ENCODE measurements at regions not wholly inside any gene's neighbourhood (a gene's known extent, or its start where the extent isn't known, plus 50 kb on each side); places are given as distances from the start of the nearest gene placed in this dataset.

GRCh38 chr13:60318186-60318585 is 78.8 kb upstream of the TDRD3 start:
- CTCF ChIA-PET, result interaction anchor here (0.7 kb wide), 1 partner anchor 429 kb away, joined by 4 read pairs; no protein-coding TSS in a partner anchor
- Histone ChIP-seq H3K4me3 (ENCODE audit: low read depth, low read length) (no peak overlapping the region), H3K4me1 (ENCODE audit: control insufficient read depth, insufficient read depth, low read length) (no peaks in the 10 kb centered on the region), H3K9me3 (ENCODE audit: control insufficient read depth, insufficient read depth, low read depth, low read length) (no peaks in the 10 kb centered on the region), H3K36me3 (ENCODE audit: control insufficient read depth in 2 of 2, insufficient read depth in 1 of 2, low read length in 2 of 2) (no peaks in the 10 kb centered on the region), H3K27ac (ENCODE audit: extremely low read depth, low read depth, low read length) (no peak overlapping the region)
- no peak for TF ChIP-seq ZNF830 (tag by site-specific recombination; IDR thresholded peaks at IDR 0.05; ENCODE audit: low read depth)
- TF ChIP-seq KLF17 (tag by site-specific recombination; IDR thresholded peaks at IDR 0.05), result no peak
- no peak for TF ChIP-seq OVOL3 (tag by site-specific recombination; IDR thresholded peaks at IDR 0.05)
- TF ChIP-seq ZNF26 (tag by site-specific recombination; IDR thresholded peaks at IDR 0.05), result no peak
- TF ChIP-seq ZNF404 (tag by site-specific recombination; IDR thresholded peaks at IDR 0.05), result no peak
- POLR2A ChIA-PET, result no interaction called here

- TF ChIP-seq RBAK (tag by site-specific recombination; IDR thresholded peaks at IDR 0.05), result no peak
- no peak for TF ChIP-seq ZBTB11 (tag by site-specific recombination; conservative IDR thresholded peaks at IDR 0.05; ENCODE audit: low read depth)
- TF ChIP-seq ZNF596 (tag by site-specific recombination; IDR thresholded peaks at IDR 0.05), result no peak
- TF ChIP-seq ZNF335 (tag by site-specific recombination; conservative IDR thresholded peaks at IDR 0.05), result no peak
- TF ChIP-seq ZNF701 (tag by site-specific recombination; IDR thresholded peaks at IDR 0.05), result no peak
- TF ChIP-seq TCF7L2 (IDR thresholded peaks at IDR 0.05; ENCODE audit: borderline replicate concordance, low read depth, low read length), result no peak
- no peak for TF ChIP-seq ZNF423 (tag by site-specific recombination; IDR thresholded peaks at IDR 0.05)
- TF ChIP-seq ZNF133 (tag by site-specific recombination; IDR thresholded peaks at IDR 0.05), result no peak
- no peak for TF ChIP-seq ZNF670 (tag by site-specific recombination; IDR thresholded peaks at IDR 0.05; ENCODE audit: low read depth)
- TF ChIP-seq SETDB1 (IDR thresholded peaks at IDR 0.05; ENCODE audit: insufficient read length, low read length), result no peak
- H3K36me3 ChIP-seq (ENCODE audit: control insufficient read depth in 2 of 2, insufficient read depth in 1 of 2, low read length in 2 of 2), result no peaks in the 10 kb centered on the region
- CTCF ChIA-PET, result interaction anchor here (0.9 to 1.1 kb wide), 2 partner anchors 417 to 646 kb away, joined by 3 read pairs; no protein-coding TSS in a partner anchor
- no peaks in the 10 kb centered on the region for H3K9me3 ChIP-seq (ENCODE audit: control insufficient read depth, insufficient read depth, low read depth, low read length)
- no peak overlapping the region for H3K4me3 ChIP-seq (ENCODE audit: low read depth, low read length)
- POLR2A ChIA-PET, result no interaction called here
- no peaks in the 10 kb centered on the region for H3K4me1 ChIP-seq (ENCODE audit: control insufficient read depth, insufficient read depth, low read length)
- no peak overlapping the region for H3K27ac ChIP-seq (ENCODE audit: extremely low read depth, low read depth, low read length)
Observed at GRCh38 chr13:60324131-60324530, 72.9 kb upstream of the TDRD3 start.

- Histone ChIP-seq H3K36me3 (ENCODE audit: control insufficient read depth in 2 of 2, insufficient read depth in 1 of 2, low read length in 2 of 2) (no peaks in the 10 kb centered on the region), H3K4me1 (ENCODE audit: control insufficient read depth, insufficient read depth, low read length) (no peaks in the 10 kb centered on the region), H3K9me3 (ENCODE audit: control insufficient read depth, insufficient read depth, low read depth, low read length) (no peaks in the 10 kb centered on the region), H3K27ac (ENCODE audit: extremely low read depth, low read depth, low read length) (no peak overlapping the region), H3K4me3 (ENCODE audit: low read depth, low read length) (no peak overlapping the region)
- ChIA-PET POLR2A (no interaction called here), CTCF (interaction anchor here (0.7 to 1.8 kb wide), 4 partner anchors 10 to 784 kb away, joined by 3 to 7 read pairs (median 4); no protein-coding TSS in a partner anchor)
- no peak for TF ChIP-seq ZNF571 (tag by site-specific recombination; IDR thresholded peaks at IDR 0.05)
- TF ChIP-seq ZNF211 (tag by site-specific recombination; IDR thresholded peaks at IDR 0.05; ENCODE audit: low read depth), result no peak
- TF ChIP-seq KLF7 (tag by site-specific recombination; IDR thresholded peaks at IDR 0.05; ENCODE audit: borderline replicate concordance), result no peak
- TF ChIP-seq ZNF677 (tag by site-specific recombination; IDR thresholded peaks at IDR 0.05), result no peak
- no peak for TF ChIP-seq ZNF776 (tag by site-specific recombination; IDR thresholded peaks at IDR 0.05; ENCODE audit: borderline replicate concordance)
- no peak for TF ChIP-seq ZNF488 (tag by site-specific recombination; IDR thresholded peaks at IDR 0.05)
- TF ChIP-seq ZNF529 (tag by site-specific recombination; IDR thresholded peaks at IDR 0.05; ENCODE audit: insufficient replicate concordance), result no peak
- no peak for TF ChIP-seq ZNF768 (tag by site-specific recombination; IDR thresholded peaks at IDR 0.05)
- TF ChIP-seq ZNF366 (tag by site-specific recombination; conservative IDR thresholded peaks at IDR 0.05), result no peak
- no peak for TF ChIP-seq ZNF449 (tag by site-specific recombination; IDR thresholded peaks at IDR 0.05)
Observed at GRCh38 chr13:60326273-60326672, 70.7 kb upstream of the TDRD3 start.

Data from HEK293 (cell line).